IgD-negative memory B cell (primary cell): ENCODE measurements at regions not wholly inside any gene's neighbourhood (a gene's known extent, or its start where the extent isn't known, plus 50 kb on each side); places are given as distances from the start of the nearest gene placed in this dataset.

Experiments used
- H3K27ac Mint-ChIP-seq, 3 donors: one replicate each; pipeline ENCODE4 v1.8.0; 2020 to 2022; ENCODE audit warnings: mild to moderate bottlenecking in 3 of 3, mixed read lengths in 3 of 3, moderate library complexity in 1 of 3
- H3K27me3 Mint-ChIP-seq: one replicate; pipeline ENCODE4 v1.8.0; 2021; ENCODE audit warnings: mixed read lengths
- H3K36me3 Mint-ChIP-seq: one replicate; pipeline ENCODE4 v1.8.0; 2020; ENCODE audit warnings: mild to moderate bottlenecking, mixed read lengths
- H3K4me1 Mint-ChIP-seq, 3 donors: one replicate each; pipeline ENCODE4 v1.8.0; 2020 to 2022; ENCODE audit warnings: mixed read lengths in 3 of 3, mild to moderate bottlenecking in 1 of 3
- H3K4me3 Mint-ChIP-seq, 4 donors: one replicate each; pipeline ENCODE4 v1.8.0; 2020 to 2022; ENCODE audit warnings: mild to moderate bottlenecking in 4 of 4, mixed read lengths in 4 of 4, moderate library complexity in 3 of 4
- H3K9me3 Mint-ChIP-seq, 3 donors: one replicate each; pipeline ENCODE4 v1.8.0; 2020 to 2021; ENCODE audit warnings: mixed read lengths in 3 of 3, mild to moderate bottlenecking in 1 of 3

- peaks cover 2% of the 10 kb centered on the region for H3K36me3 Mint-ChIP-seq
- no peak overlapping the region for H3K4me3 Mint-ChIP-seq
- H3K4me1 Mint-ChIP-seq, result peaks cover 0 to 8% (median 8%) of the 10 kb centered on the region in 3 donors
- H3K27ac Mint-ChIP-seq, result no peak overlapping the region
- H3K27me3 Mint-ChIP-seq, result peaks cover 38% of the 10 kb centered on the region
- peaks cover 0 to 3% (median 0%) of the 10 kb centered on the region in 3 donors for H3K9me3 Mint-ChIP-seq
Observed at GRCh38 chr15:94586099-94586498, 354.7 kb downstream of the MCTP2 start.

DNA sequence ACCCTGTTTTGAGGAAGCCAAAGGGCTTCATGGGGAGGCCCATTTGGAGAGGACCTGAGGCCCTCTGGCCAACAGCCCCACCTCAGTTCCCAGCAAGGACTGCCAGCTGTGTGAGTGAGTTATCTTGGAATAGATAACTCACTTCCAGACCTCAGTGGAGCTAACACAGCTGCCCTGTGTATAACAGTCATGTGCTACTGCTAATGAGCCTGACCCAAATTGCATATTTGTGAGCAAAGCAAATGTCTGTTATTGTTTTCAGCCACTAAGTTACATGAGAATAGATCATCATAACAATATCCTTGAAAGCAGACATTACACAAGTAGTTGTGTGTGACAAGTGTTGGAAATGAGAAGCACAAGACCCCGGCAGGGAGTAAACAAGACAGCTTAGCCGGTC is 355.8 kb downstream of the MCTP2 start:
- no peak overlapping the region for H3K4me3 Mint-ChIP-seq
- H3K36me3 Mint-ChIP-seq, result peaks cover 2% of the 10 kb centered on the region
- no peak overlapping the region for H3K27ac Mint-ChIP-seq

DNA sequence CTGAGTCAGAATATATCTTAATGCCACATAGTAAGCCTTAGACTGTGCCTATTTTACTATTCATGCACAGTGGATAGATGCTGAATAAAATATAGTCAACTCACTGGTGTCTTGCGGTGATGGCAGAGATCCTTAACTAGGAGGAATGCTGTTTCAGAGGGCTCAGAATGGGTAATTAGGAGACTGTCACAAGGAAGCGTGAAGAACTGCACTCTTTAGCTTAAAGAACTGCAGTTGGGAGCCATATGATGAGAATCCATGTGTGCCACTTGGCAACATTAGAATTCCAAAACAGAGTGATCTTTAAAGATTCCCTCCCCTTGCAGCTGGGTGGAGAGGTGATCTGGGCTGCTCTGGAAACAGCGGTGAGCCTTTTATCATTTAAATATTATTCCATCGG is 357.6 kb downstream of the MCTP2 start:
- peaks cover 0 to 6% (median 2%) of the 10 kb centered on the region in 3 donors for H3K9me3 Mint-ChIP-seq
- peaks cover 2% of the 10 kb centered on the region for H3K36me3 Mint-ChIP-seq
- no peak overlapping the region for H3K4me3 Mint-ChIP-seq
- H3K27ac Mint-ChIP-seq, result no peak overlapping the region
- H3K4me1 Mint-ChIP-seq, result peaks cover 0 to 8% (median 8%) of the 10 kb centered on the region in 3 donors
- peaks cover 26% of the 10 kb centered on the region for H3K27me3 Mint-ChIP-seq

More for the DNA sequence above, 355.8 kb downstream of the MCTP2 start:
- Mint-ChIP-seq H3K4me1 (peaks cover 0 to 8% (median 8%) of the 10 kb centered on the region in 3 donors), H3K27me3 (peaks cover 33% of the 10 kb centered on the region), H3K9me3 (no peaks in the 10 kb centered on the region)

GRCh38 chr15:94592495-94592894 is 361.1 kb downstream of the MCTP2 start:
- H3K27me3 Mint-ChIP-seq, result peaks cover 7% of the 10 kb centered on the region
- H3K4me3 Mint-ChIP-seq, result no peak overlapping the region
- H3K9me3 Mint-ChIP-seq, result peaks cover 0 to 6% (median 2%) of the 10 kb centered on the region in 3 donors
- no peaks in the 10 kb centered on the region for H3K36me3 Mint-ChIP-seq
- H3K27ac Mint-ChIP-seq, result no peak overlapping the region
- no peaks in the 10 kb centered on the region for H3K4me1 Mint-ChIP-seq

DNA sequence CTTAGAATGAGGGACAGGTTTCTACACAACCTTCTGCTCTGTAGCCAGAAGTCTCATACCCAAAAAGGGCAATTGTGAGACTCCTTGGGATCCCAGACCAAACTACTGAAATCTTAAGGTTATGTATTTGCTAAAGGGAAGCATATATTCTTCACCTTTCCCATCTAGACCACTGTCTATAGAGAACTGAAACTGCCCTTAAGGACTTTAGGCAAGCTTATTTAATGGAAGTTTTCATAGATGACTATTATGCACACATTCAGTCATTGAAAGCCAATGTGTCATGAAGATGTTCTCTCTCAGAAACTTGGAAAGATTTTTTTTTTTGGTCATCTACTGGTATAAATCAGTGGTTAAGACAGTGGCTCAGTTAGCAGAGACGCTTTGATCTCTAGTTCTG is 365.3 kb downstream of the MCTP2 start:
- Mint-ChIP-seq H3K27me3 (peaks cover 5% of the 10 kb centered on the region), H3K36me3 (no peaks in the 10 kb centered on the region), H3K4me3 (no peak overlapping the region), H3K9me3 (peaks cover 0 to 6% (median 2%) of the 10 kb centered on the region in 3 donors), H3K4me1 (no peaks in the 10 kb centered on the region), H3K27ac (no peak overlapping the region)

GRCh38 chr15:94600505-94600904 is 369.1 kb downstream of the MCTP2 start:
- Mint-ChIP-seq H3K4me3 (no peak overlapping the region), H3K4me1 (no peaks in the 10 kb centered on the region), H3K27ac (no peak overlapping the region), H3K36me3 (no peaks in the 10 kb centered on the region), H3K27me3 (peaks cover 11% of the 10 kb centered on the region), H3K9me3 (no peaks in the 10 kb centered on the region)

DNA sequence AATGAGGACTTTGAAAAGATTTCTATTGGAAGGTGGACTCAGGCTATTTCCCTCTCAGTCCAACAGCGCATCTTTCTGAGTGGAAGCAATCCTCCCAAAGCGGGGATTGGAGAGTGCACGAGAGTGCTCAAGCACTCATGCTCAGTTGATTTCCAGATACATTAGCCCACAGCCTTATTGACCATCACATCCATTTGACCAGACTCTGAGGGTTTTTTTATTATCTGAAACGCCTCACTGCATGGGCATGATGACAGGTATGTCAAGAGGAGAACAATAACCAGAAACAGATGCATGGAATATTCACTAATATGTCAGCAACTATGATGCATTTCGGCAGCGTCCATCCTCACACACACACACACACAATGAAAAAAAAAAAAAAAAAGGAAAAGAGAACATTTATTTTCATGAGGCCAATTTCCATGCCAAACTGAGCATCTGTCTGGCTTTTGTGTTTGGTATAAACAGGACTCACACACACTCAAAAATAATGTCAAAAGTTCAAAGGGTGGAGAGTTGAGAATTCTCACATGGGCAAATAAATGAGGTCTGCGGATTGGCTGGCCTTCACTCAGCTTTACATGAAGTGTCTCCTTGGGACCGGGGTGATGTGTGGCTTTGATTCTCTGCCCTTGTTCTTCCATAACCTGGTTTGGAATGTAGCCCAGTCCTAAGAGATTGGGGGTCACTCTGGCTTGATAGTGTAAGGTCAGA is 371.6 kb downstream of the MCTP2 start:
- Mint-ChIP-seq H3K36me3 (no peaks in the 10 kb centered on the region), H3K27me3 (peaks cover 17% of the 10 kb centered on the region), H3K4me3 (no peak overlapping the region)

DNA sequence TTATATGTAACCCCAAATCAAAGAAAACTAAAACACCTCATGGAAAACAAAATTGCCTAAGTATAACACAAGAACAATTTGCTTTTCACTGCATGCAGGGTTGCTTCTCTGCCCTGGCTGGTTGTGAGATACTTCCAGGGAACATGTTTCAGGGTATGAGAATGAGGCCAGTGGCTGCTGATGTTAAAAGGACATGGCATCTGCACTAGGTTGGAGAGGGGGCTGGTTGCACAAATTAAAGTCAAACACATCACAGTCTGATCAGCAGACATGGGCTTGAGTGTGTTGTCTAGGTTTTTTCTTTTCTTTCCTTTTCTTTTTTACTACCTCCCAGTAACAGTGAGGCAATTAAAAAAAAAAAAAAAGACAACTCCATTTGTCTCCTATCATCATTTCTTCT is 374.9 kb downstream of the MCTP2 start:
- Mint-ChIP-seq H3K27ac (no peak overlapping the region), H3K27me3 (peaks cover 17% of the 10 kb centered on the region), H3K36me3 (no peaks in the 10 kb centered on the region), H3K4me3 (no peak overlapping the region), H3K4me1 (peaks cover 0 to 5% (median 1%) of the 10 kb centered on the region in 3 donors), H3K9me3 (no peaks in the 10 kb centered on the region)

More for the DNA sequence above, 371.6 kb downstream of the MCTP2 start:
- Mint-ChIP-seq H3K9me3 (no peaks in the 10 kb centered on the region), H3K4me1 (peaks cover 0 to 5% (median 0%) of the 10 kb centered on the region in 3 donors), H3K27ac (no peak overlapping the region)

DNA sequence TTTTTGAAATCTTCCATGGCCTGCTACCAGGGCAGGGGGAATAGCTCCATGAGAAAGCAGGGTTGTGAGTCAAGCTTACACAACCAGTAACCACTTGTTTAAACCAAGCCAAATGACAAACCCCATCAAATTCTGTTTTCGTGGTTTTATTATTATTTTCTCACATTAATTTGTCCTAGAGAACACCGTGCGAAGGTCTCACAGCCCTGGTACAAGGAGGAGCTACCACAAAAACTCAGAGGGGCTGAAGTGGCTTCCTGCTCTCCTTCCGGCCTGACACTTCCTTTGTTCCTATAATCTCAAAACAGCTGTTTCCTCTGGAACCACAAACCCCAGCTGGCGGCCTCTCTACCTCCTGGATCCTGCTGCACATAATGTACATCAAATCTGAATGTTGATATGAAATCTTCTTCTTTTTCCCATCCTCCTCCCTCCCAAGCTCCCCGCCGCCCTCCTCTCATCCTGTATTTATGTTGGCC is 375.9 kb downstream of the MCTP2 start:
- Mint-ChIP-seq H3K27me3 (peaks cover 12% of the 10 kb centered on the region), H3K36me3 (no peaks in the 10 kb centered on the region), H3K9me3 (no peaks in the 10 kb centered on the region), H3K4me3 (peak overlapping the region in 1 of 4 donors; percentile 38), H3K4me1 (peaks cover 0 to 5% (median 1%) of the 10 kb centered on the region in 3 donors), H3K27ac (no peak overlapping the region)

DNA sequence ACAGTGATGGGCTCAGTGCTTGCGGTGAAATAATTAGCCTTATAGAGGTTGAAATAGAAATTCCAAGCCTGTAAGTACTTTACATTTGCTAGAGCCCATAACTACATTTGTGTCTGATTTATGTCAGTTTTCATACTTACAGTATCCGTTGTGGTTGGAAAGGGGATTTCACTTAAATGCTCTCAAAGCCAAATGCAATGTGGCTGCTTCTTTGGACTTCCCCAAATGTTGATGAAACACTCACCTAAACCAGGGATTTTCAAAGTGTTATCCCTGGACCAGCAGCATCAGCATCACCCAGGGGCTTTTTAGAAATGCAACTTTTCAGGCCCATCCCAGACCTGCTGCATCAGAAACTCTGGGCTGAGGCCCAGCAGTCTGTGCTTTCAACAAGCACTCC is 378.7 kb downstream of the MCTP2 start:
- no peak overlapping the region for H3K4me3 Mint-ChIP-seq
- H3K27ac Mint-ChIP-seq, result no peak overlapping the region
- H3K27me3 Mint-ChIP-seq, result peaks cover 12% of the 10 kb centered on the region
- H3K4me1 Mint-ChIP-seq, result peaks cover 0 to 5% (median 1%) of the 10 kb centered on the region in 3 donors
- no peaks in the 10 kb centered on the region for H3K36me3 Mint-ChIP-seq
- peaks cover 0 to 2% (median 0%) of the 10 kb centered on the region in 3 donors for H3K9me3 Mint-ChIP-seq

DNA sequence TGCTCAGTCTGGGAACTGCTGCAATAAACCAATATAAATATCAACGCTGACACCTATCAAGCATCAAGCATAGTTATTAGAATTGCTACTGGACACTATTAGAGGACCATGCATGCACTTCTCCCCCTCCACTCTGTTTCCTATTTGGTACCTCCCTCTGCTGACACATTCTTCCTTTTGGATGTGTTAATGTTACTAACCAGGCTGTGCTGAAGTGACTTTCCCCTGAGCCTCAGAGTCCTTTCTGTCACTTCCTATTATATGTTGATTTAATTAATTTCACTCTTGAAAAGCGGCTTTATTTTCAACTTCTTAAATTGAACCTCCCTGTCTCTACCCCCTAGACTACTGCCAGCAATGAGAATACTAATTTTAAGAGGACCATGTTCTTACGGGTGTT is 379.1 kb downstream of the MCTP2 start:
- H3K4me3 Mint-ChIP-seq, result no peak overlapping the region
- no peaks in the 10 kb centered on the region for H3K36me3 Mint-ChIP-seq
- H3K27me3 Mint-ChIP-seq, result peaks cover 9% of the 10 kb centered on the region

DNA sequence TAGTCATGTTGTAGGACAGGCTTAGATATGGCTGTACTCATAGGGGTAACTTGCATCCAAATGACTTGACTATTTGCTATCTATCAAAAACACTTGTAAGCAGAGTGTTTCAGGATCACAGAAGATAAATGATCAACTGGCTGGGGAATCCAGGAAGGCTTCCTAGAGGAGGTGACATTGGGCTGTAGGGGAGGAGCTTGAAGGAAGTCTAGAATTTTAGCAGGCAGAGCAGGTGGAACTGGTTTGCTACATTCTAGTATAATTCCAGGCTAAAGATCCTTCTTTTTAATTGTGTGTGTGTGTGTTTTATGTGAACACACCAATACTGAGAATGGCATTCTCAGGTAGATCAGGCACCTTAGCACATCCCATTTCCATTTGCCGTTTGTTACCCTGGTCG is 380.3 kb downstream of the MCTP2 start:
- Mint-ChIP-seq H3K4me1 (peaks cover 0 to 5% (median 1%) of the 10 kb centered on the region in 3 donors), H3K27ac (no peak overlapping the region), H3K27me3 (peaks cover 6% of the 10 kb centered on the region), H3K9me3 (peaks cover 0 to 3% (median 2%) of the 10 kb centered on the region in 3 donors), H3K36me3 (no peaks in the 10 kb centered on the region), H3K4me3 (no peak overlapping the region)

More for the DNA sequence above, 379.1 kb downstream of the MCTP2 start:
- peaks cover 0 to 2% (median 1%) of the 10 kb centered on the region in 3 donors for H3K9me3 Mint-ChIP-seq
- peaks cover 0 to 5% (median 1%) of the 10 kb centered on the region in 3 donors for H3K4me1 Mint-ChIP-seq
- H3K27ac Mint-ChIP-seq, result no peak overlapping the region

DNA sequence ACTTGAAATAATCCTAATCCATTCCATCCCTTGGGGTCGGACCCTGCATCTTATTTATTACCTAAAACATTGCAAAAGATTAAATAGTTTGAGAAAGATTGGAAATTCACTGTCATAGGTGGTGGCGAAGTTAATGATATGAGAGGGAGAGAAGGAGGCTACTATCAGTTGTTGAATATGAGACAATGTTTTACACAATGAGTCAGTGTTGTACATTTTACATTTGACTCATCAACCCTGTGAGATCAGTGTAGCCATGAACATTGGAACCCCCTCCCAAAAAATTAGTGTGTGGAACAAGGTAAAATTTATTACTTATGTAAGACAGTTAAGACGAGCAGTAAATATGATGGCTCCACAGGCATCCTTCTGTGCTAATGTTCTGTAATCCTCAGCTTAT is 384.3 kb downstream of the MCTP2 start:
- H3K4me3 Mint-ChIP-seq, result no peak overlapping the region
- H3K36me3 Mint-ChIP-seq, result peaks cover 1% of the 10 kb centered on the region
- H3K4me1 Mint-ChIP-seq, result no peaks in the 10 kb centered on the region
- peaks cover 0 to 3% (median 2%) of the 10 kb centered on the region in 3 donors for H3K9me3 Mint-ChIP-seq
- peaks cover 2% of the 10 kb centered on the region for H3K27me3 Mint-ChIP-seq
- no peak overlapping the region for H3K27ac Mint-ChIP-seq

- Mint-ChIP-seq H3K27ac (no peak overlapping the region), H3K4me3 (no peak overlapping the region), H3K4me1 (no peaks in the 10 kb centered on the region), H3K36me3 (peaks cover 1% of the 10 kb centered on the region), H3K27me3 (peaks cover 2% of the 10 kb centered on the region), H3K9me3 (peaks cover 0 to under 1% (median 0%) of the 10 kb centered on the region in 3 donors)
Observed at GRCh38 chr15:94620632-94621031, 389.3 kb downstream of the MCTP2 start.

GRCh38 chr15:94621736-94622135 is 390.4 kb downstream of the MCTP2 start:
- Mint-ChIP-seq H3K27ac (no peak overlapping the region), H3K4me3 (no peak overlapping the region), H3K9me3 (no peaks in the 10 kb centered on the region), H3K36me3 (peaks cover 1% of the 10 kb centered on the region), H3K27me3 (peaks cover 2% of the 10 kb centered on the region), H3K4me1 (no peaks in the 10 kb centered on the region)

DNA sequence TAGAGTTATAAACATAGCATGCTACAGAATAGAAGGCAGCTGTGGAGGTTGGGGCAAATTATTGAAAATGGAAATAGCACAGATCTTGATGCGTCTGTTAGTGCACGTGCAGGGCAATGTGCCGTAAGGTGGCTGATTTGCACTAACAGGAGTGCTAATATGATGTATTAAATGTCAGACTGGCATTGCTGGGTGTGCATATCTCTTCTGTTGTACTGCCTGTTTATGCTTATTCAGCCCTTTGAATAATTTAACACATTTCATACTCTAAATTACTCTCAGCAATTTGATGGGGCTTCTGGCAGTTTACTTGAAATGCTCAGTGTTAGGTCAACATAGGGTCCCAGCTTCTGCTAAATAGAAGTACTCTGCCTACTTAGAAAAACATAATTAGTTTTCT is 395.6 kb downstream of the MCTP2 start:
- H3K4me3 Mint-ChIP-seq, result no peak overlapping the region
- H3K9me3 Mint-ChIP-seq, result no peaks in the 10 kb centered on the region
- H3K27me3 Mint-ChIP-seq, result peaks cover 2% of the 10 kb centered on the region
- H3K4me1 Mint-ChIP-seq, result peaks cover 5 to 8% (median 6%) of the 10 kb centered on the region in 3 donors
- H3K36me3 Mint-ChIP-seq, result no peaks in the 10 kb centered on the region
- H3K27ac Mint-ChIP-seq, result no peak overlapping the region
